ENCODE measurements at regions not wholly inside any gene's neighbourhood (a gene's known extent, or its start where the extent isn't known, plus 50 kb on each side); places are given as distances from the start of the nearest gene placed in this dataset.

- TF ChIP-seq CTCF (IDR thresholded peaks at IDR 0.05; ENCODE audit: borderline replicate concordance, control extremely low read depth, extremely low read depth, insufficient read depth, missing control alignments): no peak
- DNase-seq (ENCODE audit: low spot score): no peak
- in situ Hi-C loops (cut with MboI; ENCODE audit: low sequenced_read_pairs, unreplicated experiment): no loop called here
Observed at GRCh38 chr15:85964471-85964870, 115.2 kb upstream of the AGBL1 start.

GRCh38 chr15:85967553-85967952 lies 112.1 kb upstream of the AGBL1 start:
- in situ Hi-C loops (cut with MboI; ENCODE audit: low sequenced_read_pairs, unreplicated experiment): no loop called here
- TF ChIP-seq CTCF (IDR thresholded peaks at IDR 0.05; ENCODE audit: borderline replicate concordance, control extremely low read depth, extremely low read depth, insufficient read depth, missing control alignments): no peak
- DNase-seq (ENCODE audit: low spot score): no peak

GRCh38 chr15:85972805-85973540 lies 106.7 kb upstream of the AGBL1 start:
- no peak for TF ChIP-seq CTCF (IDR thresholded peaks at IDR 0.05; ENCODE audit: borderline replicate concordance, control extremely low read depth, extremely low read depth, insufficient read depth, missing control alignments)
- no peak for DNase-seq (ENCODE audit: low spot score)
- in situ Hi-C loops (cut with MboI; ENCODE audit: low sequenced_read_pairs, unreplicated experiment): no loop called here

GRCh38 chr15:85973584-85974347 lies 105.9 kb upstream of the AGBL1 start:
- no peak for DNase-seq (ENCODE audit: low spot score)
- in situ Hi-C loops (cut with MboI; ENCODE audit: low sequenced_read_pairs, unreplicated experiment): no loop called here
- TF ChIP-seq CTCF (IDR thresholded peaks at IDR 0.05; ENCODE audit: borderline replicate concordance, control extremely low read depth, extremely low read depth, insufficient read depth, missing control alignments): no peak

GRCh38 chr15:85974348-85974705 lies 105.3 kb upstream of the AGBL1 start:
- no peak for TF ChIP-seq CTCF (IDR thresholded peaks at IDR 0.05; ENCODE audit: borderline replicate concordance, control extremely low read depth, extremely low read depth, insufficient read depth, missing control alignments)
- no peak for DNase-seq (ENCODE audit: low spot score)
- in situ Hi-C loops (cut with MboI; ENCODE audit: low sequenced_read_pairs, unreplicated experiment): no loop called here

- in situ Hi-C loops (cut with MboI; ENCODE audit: low sequenced_read_pairs, unreplicated experiment): no loop called here
- no peak for TF ChIP-seq CTCF (IDR thresholded peaks at IDR 0.05; ENCODE audit: borderline replicate concordance, control extremely low read depth, extremely low read depth, insufficient read depth, missing control alignments)
- no peak for DNase-seq (ENCODE audit: low spot score)
Observed at GRCh38 chr15:85974742-85975141, 104.9 kb upstream of the AGBL1 start.

Measured in GM13976 (cell line).